HG03095 (cell line): ENCODE measurements at regions not wholly inside any gene's neighbourhood (a gene's known extent, or its start where the extent isn't known, plus 50 kb on each side); places are given as distances from the start of the nearest gene placed in this dataset.

ENCODE experiments used
- ATAC-seq: cut with Tn5 transposase; IDR thresholded peaks from one replicate; pipeline ENCODE4 v1.9.1; 2021; ENCODE audit warnings: moderate library complexity; ENCODE audit not compliant: unreplicated experiment

DNA sequence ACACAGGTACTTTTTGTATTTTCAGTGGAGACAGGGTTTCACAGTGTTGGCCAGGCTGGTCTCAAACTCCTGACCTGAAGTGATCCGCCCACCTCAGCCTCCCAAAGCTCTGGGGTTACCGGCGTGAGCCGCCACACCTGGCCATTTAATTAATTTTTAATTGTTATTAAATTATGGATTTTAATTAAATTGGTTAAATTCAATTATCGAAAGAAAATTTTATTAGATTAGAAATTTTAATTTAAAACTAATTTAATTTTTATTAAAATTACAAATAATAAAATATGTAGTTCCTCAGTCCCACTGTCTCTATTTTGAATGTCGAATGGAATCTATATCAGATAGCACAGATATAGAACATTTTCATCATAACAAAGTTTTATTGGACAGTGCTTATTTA lies 416.5 kb downstream of the GABRG2 start:
- ATAC-seq = no peak

DNA sequence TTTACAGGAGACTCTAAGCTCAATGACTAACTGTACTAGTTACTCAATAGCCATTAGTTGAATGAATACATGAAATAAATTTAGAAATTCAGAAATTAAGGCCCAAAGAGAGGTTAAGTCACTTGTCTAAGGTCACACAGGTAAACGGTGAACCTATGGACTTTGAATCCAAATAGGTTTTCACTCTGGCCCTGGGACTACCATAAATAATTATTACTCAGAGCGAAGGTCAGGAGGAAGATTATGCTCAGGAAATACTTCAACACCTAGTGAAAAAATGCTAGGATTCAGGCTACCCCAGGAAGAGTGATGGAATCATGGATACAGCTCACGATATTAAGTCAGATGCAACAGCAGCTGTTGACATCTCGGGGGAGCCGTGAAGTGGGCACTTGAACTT lies 417.4 kb downstream of the GABRG2 start:
- ATAC-seq = no peak

DNA sequence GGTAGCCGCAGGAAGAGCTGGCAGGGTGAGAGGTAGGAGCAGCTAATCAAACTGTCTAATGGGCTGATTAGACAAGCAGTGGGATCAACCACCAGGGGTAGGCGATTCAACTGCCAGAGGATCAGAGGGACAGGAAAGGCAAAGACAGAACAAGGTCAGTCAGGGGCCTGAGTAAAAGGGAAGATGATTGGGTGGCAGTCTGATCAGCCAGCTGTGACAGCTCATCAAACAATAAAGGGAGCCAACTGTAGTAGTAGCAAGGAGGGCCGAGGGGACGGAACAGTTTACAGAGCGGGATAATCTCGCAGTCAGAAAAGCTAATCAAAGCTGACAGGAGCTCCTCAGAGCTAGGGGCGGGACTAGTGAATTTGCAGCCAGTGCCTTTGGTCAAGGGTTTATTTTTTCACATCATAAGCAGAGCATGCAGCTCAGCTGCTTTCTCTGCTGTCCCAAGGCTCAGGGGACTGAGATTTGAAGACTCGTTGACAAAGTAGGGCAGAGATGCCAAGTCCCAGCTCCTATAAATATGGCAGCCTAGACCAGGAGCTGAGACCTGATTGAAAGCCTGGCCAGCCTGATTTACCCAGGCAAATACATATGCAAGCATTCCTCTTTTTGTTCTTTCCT lies 418.2 kb downstream of the GABRG2 start:
- no peak for ATAC-seq

DNA sequence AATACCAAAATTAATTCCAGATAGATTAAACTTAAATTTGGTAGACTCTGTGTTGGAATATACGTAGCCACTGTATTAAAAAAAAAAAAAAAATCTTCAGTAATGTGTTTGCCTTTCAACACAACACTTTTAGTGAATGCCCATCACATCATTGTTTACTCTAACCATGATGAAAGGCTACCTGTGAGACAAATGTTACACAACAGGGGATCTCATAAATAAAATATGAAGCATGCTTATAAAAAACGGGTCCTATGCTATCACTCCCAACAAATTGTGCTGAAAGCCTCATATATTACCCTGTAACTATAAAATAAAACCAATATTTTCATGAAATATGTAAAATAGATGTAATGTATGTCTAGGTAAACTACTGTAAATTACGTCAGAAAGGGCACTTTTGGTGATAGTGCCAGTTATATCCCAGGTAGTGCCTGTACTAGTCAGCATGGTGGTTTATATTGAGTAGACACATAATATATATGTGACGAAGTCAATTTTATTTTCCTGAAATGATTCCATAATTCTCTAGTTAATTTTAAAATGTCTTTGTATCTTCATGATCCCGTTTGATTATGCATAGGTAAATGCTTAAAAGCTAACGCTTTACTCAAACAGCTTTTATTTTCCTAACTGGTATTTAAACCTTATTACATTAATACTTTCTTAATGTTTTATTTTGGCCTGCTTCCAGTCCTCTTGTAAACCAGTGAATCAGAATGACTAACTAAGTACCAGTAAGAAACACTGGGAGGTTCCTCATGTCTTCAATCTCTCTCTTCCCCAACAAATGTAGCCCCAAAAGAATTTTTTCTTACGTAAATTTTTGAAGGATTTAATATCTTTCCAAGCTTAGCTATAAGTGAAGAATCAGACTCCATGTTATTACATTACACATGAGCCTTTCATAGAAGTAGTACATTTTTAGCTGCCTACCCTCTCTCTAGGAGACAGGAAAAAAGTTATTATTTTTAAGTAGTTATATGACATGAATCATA lies 420.3 kb downstream of the GABRG2 start:
- ATAC-seq = no peak

DNA sequence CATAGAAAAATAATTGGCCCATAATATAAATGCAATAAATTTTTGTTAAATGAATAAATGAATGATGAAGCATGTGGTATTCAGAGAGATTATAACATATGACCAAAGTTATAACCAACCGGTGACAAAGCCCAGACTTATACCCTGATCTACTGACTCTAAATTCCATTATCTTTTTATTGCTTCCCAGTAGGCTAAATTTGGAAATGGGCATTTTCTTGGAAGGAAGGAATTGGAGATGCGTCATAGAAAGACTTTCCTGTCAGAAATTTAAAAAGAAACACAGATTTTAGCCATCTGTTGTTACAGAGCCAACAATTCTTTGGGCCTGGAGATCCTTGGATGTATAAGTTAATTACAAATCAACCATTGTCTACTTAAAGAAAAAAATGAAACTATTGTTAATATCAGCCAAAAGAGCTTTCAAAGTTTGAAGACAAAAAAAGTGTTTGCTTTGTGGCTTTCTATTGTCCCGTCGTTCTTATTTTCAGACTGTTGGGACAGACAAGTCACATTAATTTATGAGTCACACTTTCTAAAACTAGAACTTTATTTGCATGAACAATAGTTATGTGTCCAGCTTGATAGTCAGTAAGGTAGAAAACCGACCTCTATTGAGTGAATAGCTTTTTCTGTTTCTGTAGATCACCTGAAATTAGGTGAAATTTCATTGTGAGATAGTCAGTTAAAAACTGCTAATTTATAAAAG lies 428.7 kb downstream of the GABRG2 start:
- ATAC-seq = no peak

DNA sequence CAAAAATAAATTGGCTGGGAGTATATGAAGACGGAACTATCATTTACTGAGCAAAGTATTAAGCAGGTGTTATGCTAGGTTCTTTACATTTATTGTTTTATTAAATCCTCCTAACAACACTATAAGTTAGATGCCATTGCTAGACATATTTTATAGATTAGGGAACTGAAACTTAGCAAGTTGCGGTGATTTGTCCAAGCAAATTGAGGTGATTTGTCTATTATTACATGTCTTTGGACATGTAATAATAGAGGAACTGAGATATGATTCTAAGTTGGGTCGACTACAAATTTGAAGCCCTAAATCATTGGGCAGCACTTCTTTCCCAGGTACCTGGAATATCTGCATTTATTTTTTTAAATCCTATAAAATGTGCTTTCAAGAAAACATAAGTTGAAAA lies 429.9 kb downstream of the GABRG2 start:
- no peak for ATAC-seq

DNA sequence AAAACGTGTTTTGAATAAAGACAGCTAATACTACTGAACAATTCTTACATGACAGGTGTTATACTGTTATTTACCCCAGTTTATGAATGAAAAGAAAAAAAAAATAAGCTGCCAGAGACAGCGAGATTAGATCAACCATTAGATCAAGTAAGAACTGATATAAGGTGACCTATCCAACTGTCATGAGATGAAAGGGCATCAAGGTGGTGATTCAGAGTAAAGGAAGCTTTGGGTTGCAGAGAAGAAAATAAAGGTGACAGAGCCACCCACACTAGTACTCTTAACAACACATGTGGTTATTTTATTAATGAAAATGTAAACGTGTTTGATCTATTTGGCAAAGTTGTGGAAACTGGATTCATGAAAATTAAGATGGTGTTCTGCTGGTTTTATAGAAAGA lies 435.2 kb downstream of the GABRG2 start:
- no peak for ATAC-seq

DNA sequence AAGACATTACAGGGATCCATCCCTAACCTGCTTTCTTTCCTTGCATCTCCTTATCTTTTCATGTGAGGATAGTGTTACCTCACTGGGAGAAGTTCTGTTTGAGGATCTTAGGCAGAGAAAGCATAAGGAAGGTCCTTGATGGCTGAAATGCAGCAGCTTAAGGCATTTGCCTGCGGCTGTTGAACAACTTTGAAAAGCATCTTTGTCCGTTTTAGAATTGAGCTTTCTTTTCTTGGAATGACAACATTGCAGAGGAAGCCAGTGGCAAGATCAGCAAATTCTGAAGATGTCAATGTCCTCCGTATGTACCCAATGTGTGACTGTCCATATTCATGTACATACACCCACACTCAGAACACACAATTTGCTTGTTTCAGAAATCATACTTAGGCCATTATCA lies 436.2 kb downstream of the GABRG2 start:
- no peak for ATAC-seq

DNA sequence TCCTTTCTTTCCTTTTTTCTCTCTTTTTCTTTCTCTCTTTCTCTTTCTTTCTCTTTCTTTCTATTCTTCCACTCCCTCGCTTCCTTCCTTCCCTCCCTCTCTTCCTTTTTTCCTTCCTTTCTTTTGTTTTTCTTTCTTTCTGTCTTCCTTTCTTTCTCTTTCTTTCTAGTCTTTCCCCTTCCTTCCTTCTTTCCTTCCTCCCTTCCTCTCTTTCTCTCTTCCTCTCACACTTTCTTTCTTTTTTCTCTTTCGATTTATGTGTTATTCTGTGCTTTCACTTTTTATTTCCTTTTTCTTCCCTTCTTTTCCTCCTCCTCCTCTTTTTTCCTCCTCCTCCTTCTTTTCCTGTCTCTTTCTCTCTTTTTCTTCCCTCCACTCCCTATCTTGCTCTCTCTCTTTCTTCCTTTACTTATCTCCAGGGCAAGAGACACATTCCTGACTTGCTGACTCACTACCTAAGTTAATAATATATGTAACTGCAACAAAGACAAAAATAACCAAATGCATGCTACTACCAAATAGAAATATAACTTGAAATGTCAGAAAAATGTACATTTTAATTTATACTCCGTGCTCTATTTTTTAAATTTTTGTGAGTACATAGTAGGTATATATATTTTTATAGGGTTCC lies 445.5 kb downstream of the GABRG2 start:
- ATAC-seq = no peak

DNA sequence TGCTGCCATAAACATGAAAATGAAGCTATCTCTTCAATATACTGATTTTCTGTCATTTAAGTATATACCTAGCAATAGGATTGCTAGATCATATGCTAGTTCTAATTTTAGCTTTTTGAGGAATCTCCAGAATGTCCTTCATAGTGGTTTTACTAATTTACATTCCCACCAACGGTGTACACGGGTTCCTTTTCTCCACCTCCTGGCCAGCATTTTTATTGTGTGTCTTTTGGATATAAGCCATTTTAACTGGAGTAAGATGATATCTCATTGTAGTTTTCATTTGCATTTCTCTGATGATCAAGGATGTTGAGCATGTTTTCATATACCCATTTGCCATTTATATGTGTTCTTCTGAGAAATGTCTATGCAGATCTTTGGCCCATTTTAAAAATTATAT lies 446.5 kb downstream of the GABRG2 start:
- ATAC-seq = no peak

DNA sequence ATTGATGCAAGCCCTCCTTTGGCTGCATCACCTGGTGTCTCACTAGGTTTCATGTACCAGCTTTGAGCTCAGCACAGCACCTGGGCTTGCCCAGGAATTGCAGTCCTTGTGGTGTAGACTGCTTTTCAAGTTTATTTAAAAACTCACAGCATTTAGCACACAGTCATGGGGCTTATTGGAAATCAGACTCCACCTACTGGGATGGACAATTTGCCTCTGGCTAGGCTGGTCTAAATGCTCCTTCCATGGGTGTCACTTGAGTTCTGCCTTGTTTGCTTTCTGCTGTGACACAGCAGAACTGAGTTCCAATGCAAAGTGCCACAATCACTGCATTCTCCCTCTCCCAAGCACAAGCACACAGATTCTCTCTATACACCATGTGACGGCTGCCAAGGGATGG lies 453.3 kb downstream of the GABRG2 start:
- ATAC-seq = no peak

DNA sequence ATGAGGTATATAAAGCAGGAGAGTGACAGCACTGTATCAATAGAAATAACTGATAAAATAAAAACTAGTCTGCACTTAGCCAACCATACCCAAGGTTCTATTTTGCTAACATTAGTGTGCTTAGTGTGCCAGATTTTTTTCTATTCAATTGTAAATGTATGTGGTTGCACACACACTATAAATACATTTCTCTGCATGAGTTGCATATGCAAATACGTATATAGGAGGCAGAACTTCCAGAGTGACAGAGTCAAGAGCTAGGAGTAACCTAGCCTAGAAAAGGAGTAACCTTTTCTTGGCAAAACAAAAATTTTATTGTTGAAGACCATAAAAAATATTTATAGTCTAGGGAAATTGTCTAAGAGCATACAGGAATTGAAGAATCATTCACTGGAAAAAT lies 461.6 kb downstream of the GABRG2 start:
- ATAC-seq = no peak

DNA sequence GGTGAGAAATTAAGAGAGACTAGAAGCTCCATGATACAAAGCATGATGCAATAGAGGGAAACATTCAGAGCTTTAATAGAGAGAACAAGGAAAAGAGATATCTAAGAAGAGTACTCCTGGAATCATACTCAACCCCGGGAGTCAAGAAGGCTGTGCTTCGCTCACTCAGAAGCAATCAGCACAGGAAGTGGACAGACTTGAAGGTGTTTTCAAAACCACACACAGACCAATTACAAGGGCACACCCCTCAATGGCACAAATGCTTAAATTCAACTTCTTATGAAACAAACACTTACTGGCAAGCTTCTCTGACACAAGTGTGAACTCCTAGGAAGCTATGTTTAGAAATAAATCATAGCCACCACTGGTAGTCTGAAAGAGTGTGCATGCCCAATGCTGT lies 462.3 kb downstream of the GABRG2 start:
- ATAC-seq = no peak

DNA sequence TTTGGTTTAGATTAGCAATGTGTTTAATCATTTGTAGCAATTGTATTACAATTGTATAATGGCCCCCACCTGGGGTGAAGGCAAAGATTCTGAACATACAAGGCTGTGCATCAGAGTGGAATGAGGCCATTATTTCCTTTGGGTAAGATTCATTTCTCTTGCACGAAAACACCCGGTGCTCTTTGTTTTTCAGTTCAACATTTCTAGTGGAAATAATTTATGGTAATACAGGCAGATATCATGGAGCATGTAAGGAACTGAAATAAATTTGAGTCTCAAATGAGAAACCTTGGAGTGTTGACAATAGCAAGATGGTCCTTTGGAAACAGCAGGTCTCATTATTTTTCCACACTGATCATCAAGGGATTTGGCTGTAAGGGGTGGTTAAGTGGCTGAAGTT lies 475.9 kb downstream of the GABRG2 start:
- no peak for ATAC-seq

DNA sequence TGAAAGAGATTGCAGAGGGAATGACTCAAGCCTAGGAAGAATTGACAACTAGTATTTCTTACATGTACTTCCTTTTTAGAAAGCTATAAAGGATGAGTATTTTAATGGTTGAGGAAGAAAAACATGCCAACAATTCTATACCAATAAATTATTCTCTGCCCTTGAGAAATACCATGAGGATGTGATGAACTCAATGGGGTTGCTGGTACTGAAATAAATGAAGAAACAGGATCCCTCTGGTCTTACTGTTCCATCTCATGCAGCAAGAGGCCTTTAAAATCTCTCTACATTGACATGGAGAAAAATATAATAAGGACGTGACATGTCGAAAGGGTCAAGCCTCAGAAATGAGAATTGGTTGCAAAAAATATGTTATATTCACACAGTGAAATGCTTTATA lies 477.3 kb downstream of the GABRG2 start:
- no peak for ATAC-seq

DNA sequence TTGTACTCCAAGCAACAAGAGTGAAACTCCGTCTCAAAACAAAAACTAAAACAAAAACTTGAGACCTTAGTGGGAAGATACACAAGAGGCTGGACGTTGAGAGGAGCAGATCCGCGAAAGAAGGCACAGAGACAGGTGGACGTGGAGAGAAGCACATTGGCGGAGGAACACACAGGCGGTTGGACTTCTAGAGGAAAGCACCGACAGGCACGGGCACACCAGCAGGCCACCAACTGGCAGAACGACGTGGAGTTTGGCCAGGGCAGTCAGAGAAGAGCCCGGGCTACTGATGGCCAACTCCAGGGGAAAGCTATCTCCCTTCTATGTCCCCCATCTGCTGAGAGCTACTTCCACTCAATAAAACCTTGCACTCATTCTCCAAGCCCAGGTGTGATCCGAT lies 482.7 kb downstream of the GABRG2 start:
- ATAC-seq = no peak

DNA sequence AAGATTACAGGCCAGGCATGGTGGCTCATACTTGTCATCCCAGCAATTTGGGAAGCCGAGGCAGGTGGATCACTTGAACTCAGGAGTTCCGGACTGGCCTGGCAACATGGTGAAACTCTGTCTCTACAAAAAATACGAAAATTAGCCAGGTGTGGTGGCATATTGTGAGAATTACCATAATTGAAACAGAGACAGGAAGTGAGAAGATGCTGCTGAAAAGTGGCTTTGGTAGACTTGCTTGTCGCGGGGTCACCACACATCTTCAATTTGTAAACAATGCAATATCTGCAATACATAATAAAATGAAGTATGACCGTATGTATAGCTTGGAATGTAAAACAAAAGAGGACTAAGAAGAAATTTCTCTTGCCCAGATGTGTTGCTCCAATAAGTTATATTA lies 490.5 kb downstream of the GABRG2 start:
- ATAC-seq = no peak

DNA sequence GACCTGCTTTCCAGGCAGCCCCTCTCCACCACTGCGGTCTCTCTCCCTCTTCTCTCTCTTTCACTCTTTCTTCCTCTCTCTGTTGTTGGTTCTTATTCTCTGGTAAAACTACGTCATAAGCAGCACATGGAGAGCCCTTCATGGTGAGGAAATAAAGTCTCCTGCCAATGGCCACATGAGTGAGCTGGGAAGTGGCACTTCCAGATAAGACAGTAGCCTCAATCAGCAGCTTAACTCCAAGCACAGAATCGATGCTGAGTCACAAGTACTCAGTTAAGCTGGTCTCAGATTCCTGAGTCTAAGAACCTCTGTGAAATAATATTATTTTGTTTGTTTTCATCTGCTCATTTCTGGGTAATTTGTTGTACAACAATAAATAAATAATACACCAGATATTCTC lies 500.1 kb downstream of the GABRG2 start:
- ATAC-seq = no peak

DNA sequence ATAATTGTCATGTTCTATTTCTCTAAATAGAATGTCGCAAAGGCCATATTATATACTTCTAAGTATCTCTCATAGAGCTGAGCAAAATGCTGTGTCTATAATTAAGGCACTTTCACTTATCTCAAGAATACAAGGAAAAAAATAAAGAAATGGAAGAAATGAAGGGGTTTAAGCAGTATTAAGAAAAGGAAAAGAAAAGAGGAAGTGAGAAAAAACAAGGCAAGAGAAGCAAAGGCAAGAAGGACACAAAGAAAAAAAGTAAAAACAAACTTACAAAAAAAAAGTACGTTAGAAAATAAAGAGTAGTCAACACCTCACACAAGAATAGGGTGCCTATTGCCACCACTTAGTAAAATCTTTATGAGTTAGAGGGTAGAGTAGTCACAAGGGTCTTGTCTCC lies 506.2 kb downstream of the GABRG2 start:
- ATAC-seq = no peak

DNA sequence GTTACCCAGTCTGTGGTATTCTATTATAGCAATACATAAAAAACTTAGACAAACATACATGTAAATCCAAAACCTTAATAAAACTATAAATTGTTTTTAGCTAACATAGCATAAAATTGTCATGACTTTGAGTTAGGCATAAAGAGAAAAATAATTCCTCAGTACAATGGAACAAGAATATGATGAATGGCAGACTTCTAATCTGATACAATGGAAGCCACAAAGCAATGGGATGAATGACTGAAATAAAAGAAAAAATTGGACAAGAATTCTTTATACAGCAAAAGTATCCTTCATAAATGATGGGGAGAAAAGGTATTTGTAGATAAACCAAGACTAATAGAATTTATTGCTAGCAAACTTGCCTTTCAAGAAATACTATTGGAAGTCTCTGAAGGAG lies 524.2 kb downstream of the GABRG2 start:
- no peak for ATAC-seq

DNA sequence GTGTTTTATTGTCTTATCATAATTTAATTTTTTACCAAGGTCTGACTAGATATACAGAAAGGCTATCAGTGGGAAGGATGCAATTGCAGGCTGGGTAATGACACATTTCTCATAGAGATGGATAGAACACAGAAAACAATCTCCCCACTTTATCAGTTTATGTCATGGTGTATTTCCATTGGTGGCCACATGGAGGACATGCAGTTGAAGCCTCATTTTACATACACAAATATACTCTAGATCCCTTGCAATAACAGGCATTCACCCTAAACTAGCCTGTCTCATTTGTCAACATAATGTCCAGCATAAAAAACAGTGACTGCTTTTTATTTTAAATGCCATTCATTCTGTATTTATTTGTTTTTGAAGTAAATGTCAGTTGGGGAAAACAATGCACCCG lies 526.3 kb downstream of the GABRG2 start:
- ATAC-seq = no peak
